ENCODE measurements at regions not wholly inside any gene's neighbourhood (a gene's known extent, or its start where the extent isn't known, plus 50 kb on each side); places are given as distances from the start of the nearest gene placed in this dataset.

DNA sequence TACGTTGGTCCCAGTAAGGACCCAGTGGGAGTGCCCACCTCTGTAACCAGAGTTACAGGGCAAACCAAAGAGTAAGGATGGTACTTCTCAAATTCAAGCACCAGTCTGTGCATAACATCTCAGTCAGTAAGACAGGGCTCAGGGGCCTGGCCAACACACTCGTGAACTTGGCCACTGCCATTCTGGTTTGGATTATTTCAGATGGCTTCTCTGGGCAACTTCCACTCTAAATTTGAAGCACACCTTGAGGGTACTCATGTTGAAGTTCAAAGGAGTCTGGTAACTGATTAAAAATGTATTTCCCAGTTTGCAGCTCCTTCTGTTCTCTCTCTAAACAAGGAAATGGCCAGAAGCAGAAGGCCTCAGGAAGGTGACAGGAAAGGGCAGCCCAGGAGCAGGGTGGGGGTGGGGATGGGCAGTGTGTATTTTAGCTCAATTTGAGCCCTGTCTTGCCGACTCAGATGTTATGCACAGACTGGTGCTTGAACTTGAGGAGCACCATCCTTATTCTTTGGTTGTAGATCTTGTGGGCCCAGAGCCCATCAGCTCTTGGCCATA, 107.3 kb upstream of the GLI3 start:
- Histone ChIP-seq H3K36me3 (ENCODE audit: control insufficient read depth, insufficient read depth, low read length) (no peaks in the 10 kb centered on the region), H3K27ac (ENCODE audit: insufficient read depth, low read length, poor library complexity, severe bottlenecking) (no peak overlapping the region), H3K27me3 (ENCODE audit: control insufficient read depth, insufficient read depth, low read length) (no peaks in the 10 kb centered on the region), H3K9me3 (ENCODE audit: control insufficient read depth in 2 of 2, low read length in 2 of 2) (no peaks in the 10 kb centered on the region), H3K4me3 (ENCODE audit: low read depth, low read length) (no peak overlapping the region), H3K4me1 (ENCODE audit: control insufficient read depth, insufficient read depth, low read length, poor library complexity, severe bottlenecking) (no peaks in the 10 kb centered on the region)
- no peaks in the 10 kb centered on the region for H3K4me1 Mint-ChIP-seq
- H3K36me3 Mint-ChIP-seq, result no peaks in the 10 kb centered on the region
- DNase-seq, result no peak
- H3K27ac Mint-ChIP-seq, result no peak overlapping the region
- peaks cover 0 to 2% (median 0%) of the 10 kb centered on the region in 7 donors for H3K9me3 Mint-ChIP-seq
- H3K4me3 Mint-ChIP-seq, result no peak overlapping the region
- ATAC-seq (ENCODE audit: low read depth in 2 of 2), result no peak
- no peaks in the 10 kb centered on the region for H3K27me3 Mint-ChIP-seq

DNA sequence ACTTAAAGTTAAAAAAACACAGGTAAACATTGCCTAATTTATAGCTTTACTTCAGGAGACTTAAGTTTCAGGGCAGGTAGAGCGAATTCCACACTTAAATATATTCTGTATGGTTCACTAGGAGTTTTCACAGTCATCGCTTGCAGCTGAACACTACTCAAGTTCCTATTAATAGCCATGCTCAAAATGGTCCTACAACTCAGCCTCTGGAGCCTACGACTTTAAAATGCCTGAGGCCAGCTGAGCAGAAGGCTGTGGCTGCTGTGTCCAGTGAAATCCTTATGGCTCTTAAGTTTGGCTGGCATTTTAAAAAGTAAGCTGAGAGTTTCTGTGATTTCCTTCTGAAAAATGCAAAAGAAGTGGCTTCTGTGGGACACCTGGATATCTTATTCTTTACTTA, 105.4 kb upstream of the GLI3 start:
- H3K9me3 ChIP-seq (ENCODE audit: control insufficient read depth in 2 of 2, low read length in 2 of 2), result no peaks in the 10 kb centered on the region
- Mint-ChIP-seq H3K27me3 (no peaks in the 10 kb centered on the region), H3K9me3 (peaks cover 0 to 4% (median 0%) of the 10 kb centered on the region in 7 donors), H3K4me3 (no peak overlapping the region), H3K4me1 (no peaks in the 10 kb centered on the region), H3K36me3 (no peaks in the 10 kb centered on the region), H3K27ac (no peak overlapping the region)
- ATAC-seq (ENCODE audit: low read depth in 2 of 2) (no peak), DNase-seq (no peak)
- no peak overlapping the region for H3K4me3 ChIP-seq (ENCODE audit: low read depth, low read length)
- H3K4me1 ChIP-seq (ENCODE audit: control insufficient read depth, insufficient read depth, low read length, poor library complexity, severe bottlenecking), result no peaks in the 10 kb centered on the region
- no peaks in the 10 kb centered on the region for H3K36me3 ChIP-seq (ENCODE audit: control insufficient read depth, insufficient read depth, low read length)
- no peaks in the 10 kb centered on the region for H3K27me3 ChIP-seq (ENCODE audit: control insufficient read depth, insufficient read depth, low read length)
- no peak overlapping the region for H3K27ac ChIP-seq (ENCODE audit: insufficient read depth, low read length, poor library complexity, severe bottlenecking)

- no peaks in the 10 kb centered on the region for H3K4me1 ChIP-seq (ENCODE audit: control insufficient read depth, insufficient read depth, low read length, poor library complexity, severe bottlenecking)
- no peaks in the 10 kb centered on the region for H3K36me3 ChIP-seq (ENCODE audit: control insufficient read depth, insufficient read depth, low read length)
- H3K27me3 Mint-ChIP-seq, result no peaks in the 10 kb centered on the region
- H3K4me3 ChIP-seq (ENCODE audit: low read depth, low read length), result no peak overlapping the region
- H3K9me3 ChIP-seq (ENCODE audit: control insufficient read depth in 2 of 2, low read length in 2 of 2), result no peaks in the 10 kb centered on the region
- H3K4me1 Mint-ChIP-seq, result no peaks in the 10 kb centered on the region
- H3K4me3 Mint-ChIP-seq, result no peak overlapping the region
- peaks cover 0 to 4% (median 0%) of the 10 kb centered on the region in 7 donors for H3K9me3 Mint-ChIP-seq
- ATAC-seq (ENCODE audit: low read depth in 2 of 2) (no peak), DNase-seq (no peak)
- H3K36me3 Mint-ChIP-seq, result no peaks in the 10 kb centered on the region
- H3K27ac Mint-ChIP-seq, result no peak overlapping the region
- H3K27me3 ChIP-seq (ENCODE audit: control insufficient read depth, insufficient read depth, low read length), result no peaks in the 10 kb centered on the region
- H3K27ac ChIP-seq (ENCODE audit: insufficient read depth, low read length, poor library complexity, severe bottlenecking), result no peak overlapping the region
These were observed 103.4 kb upstream of the GLI3 start for GRCh38 chr7:42340436-42340835.

- no peak overlapping the region for H3K4me3 Mint-ChIP-seq
- Histone ChIP-seq H3K9me3 (ENCODE audit: control insufficient read depth in 2 of 2, low read length in 2 of 2) (no peaks in the 10 kb centered on the region), H3K36me3 (ENCODE audit: control insufficient read depth, insufficient read depth, low read length) (no peaks in the 10 kb centered on the region), H3K27me3 (ENCODE audit: control insufficient read depth, insufficient read depth, low read length) (no peaks in the 10 kb centered on the region), H3K4me1 (ENCODE audit: control insufficient read depth, insufficient read depth, low read length, poor library complexity, severe bottlenecking) (no peaks in the 10 kb centered on the region), H3K4me3 (ENCODE audit: low read depth, low read length) (no peak overlapping the region), H3K27ac (ENCODE audit: insufficient read depth, low read length, poor library complexity, severe bottlenecking) (no peak overlapping the region)
- H3K27me3 Mint-ChIP-seq, result no peaks in the 10 kb centered on the region
- DNase-seq (no peak), ATAC-seq (ENCODE audit: low read depth in 2 of 2) (no peak)
- no peaks in the 10 kb centered on the region for H3K4me1 Mint-ChIP-seq
- H3K27ac Mint-ChIP-seq, result no peak overlapping the region
- no peaks in the 10 kb centered on the region for H3K36me3 Mint-ChIP-seq
- H3K9me3 Mint-ChIP-seq, result peaks cover 0 to 4% (median 2%) of the 10 kb centered on the region in 7 donors
These were observed 102.0 kb upstream of the GLI3 start for GRCh38 chr7:42338916-42339540.

DNA sequence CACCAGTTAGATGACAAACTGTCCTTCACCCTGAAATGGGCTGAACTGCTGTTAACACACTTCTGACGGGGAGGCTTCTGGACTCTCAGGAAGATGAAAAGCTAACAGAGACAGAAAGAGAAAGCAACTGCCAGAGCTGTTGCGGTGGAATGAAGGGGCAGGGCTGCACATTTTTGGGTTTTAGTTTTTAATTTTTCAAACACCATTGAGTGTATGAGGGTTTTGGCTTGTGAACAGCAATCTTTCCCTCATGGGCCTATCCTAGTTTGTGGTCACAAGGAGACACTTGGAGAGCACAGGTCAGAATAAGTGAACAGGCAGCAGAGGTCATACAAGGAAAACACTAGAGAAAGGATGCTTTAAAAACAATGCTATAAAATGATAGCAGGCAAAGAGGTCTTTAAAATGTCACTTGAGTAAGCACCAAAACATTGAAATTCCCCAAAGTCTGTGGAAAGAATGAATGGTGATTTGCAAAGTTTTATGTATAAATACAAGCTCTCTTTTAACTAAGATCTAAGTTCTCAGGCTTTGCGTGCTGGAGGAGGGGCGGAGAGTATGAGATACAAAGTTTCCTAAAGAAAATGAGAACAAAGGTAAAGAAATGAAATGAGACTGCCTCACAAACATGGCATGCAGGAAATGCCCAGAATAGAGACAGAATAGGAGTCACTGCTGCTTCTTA, 101.4 kb upstream of the GLI3 start:
- H3K27ac Mint-ChIP-seq, result no peak overlapping the region
- no peak overlapping the region for H3K27ac ChIP-seq (ENCODE audit: insufficient read depth, low read length, poor library complexity, severe bottlenecking)
- ATAC-seq (ENCODE audit: low read depth in 2 of 2), result no peak

GRCh38 chr7:42337225-42337905, 100.4 kb upstream of the GLI3 start:
- H3K27ac ChIP-seq (ENCODE audit: insufficient read depth, low read length, poor library complexity, severe bottlenecking), result no peak overlapping the region
- H3K4me3 Mint-ChIP-seq, result no peak overlapping the region
- no peaks in the 10 kb centered on the region for H3K4me1 ChIP-seq (ENCODE audit: control insufficient read depth, insufficient read depth, low read length, poor library complexity, severe bottlenecking)
- H3K9me3 ChIP-seq (ENCODE audit: control insufficient read depth in 2 of 2, low read length in 2 of 2), result peaks cover 4 to 5% of the 10 kb centered on the region in 2 experiments
- no peak overlapping the region for H3K27ac Mint-ChIP-seq
- no peak overlapping the region for H3K4me3 ChIP-seq (ENCODE audit: low read depth, low read length)
- H3K27me3 ChIP-seq (ENCODE audit: control insufficient read depth, insufficient read depth, low read length), result no peaks in the 10 kb centered on the region
- H3K27me3 Mint-ChIP-seq, result no peaks in the 10 kb centered on the region
- H3K9me3 Mint-ChIP-seq, result peaks cover 0 to 13% (median 4%) of the 10 kb centered on the region in 7 donors
- H3K4me1 Mint-ChIP-seq, result no peaks in the 10 kb centered on the region
- ATAC-seq (ENCODE audit: low read depth in 2 of 2), result no peak
- H3K36me3 Mint-ChIP-seq, result no peaks in the 10 kb centered on the region
- no peak for DNase-seq
- H3K36me3 ChIP-seq (ENCODE audit: control insufficient read depth, insufficient read depth, low read length), result no peaks in the 10 kb centered on the region

More for the DNA sequence above, 101.4 kb upstream of the GLI3 start:
- H3K36me3 Mint-ChIP-seq, result no peaks in the 10 kb centered on the region
- peaks cover 0 to 6% (median 2%) of the 10 kb centered on the region in 7 donors for H3K9me3 Mint-ChIP-seq
- no peak for DNase-seq
- H3K27me3 Mint-ChIP-seq, result no peaks in the 10 kb centered on the region
- H3K4me3 Mint-ChIP-seq, result no peak overlapping the region
- Histone ChIP-seq H3K27me3 (ENCODE audit: control insufficient read depth, insufficient read depth, low read length) (no peaks in the 10 kb centered on the region), H3K9me3 (ENCODE audit: control insufficient read depth in 2 of 2, low read length in 2 of 2) (no peaks in the 10 kb centered on the region), H3K36me3 (ENCODE audit: control insufficient read depth, insufficient read depth, low read length) (no peaks in the 10 kb centered on the region), H3K4me3 (ENCODE audit: low read depth, low read length) (no peak overlapping the region), H3K4me1 (ENCODE audit: control insufficient read depth, insufficient read depth, low read length, poor library complexity, severe bottlenecking) (no peaks in the 10 kb centered on the region)
- no peaks in the 10 kb centered on the region for H3K4me1 Mint-ChIP-seq

- H3K9me3 Mint-ChIP-seq, result peaks cover 0 to 22% (median 4%) of the 10 kb centered on the region in 7 donors
- no peaks in the 10 kb centered on the region for H3K4me1 Mint-ChIP-seq
- H3K27me3 ChIP-seq (ENCODE audit: control insufficient read depth, insufficient read depth, low read length), result no peaks in the 10 kb centered on the region
- DNase-seq (no peak), ATAC-seq (ENCODE audit: low read depth in 2 of 2) (no peak)
- no peak overlapping the region for H3K4me3 ChIP-seq (ENCODE audit: low read depth, low read length)
- no peaks in the 10 kb centered on the region for H3K36me3 Mint-ChIP-seq
- H3K27ac ChIP-seq (ENCODE audit: insufficient read depth, low read length, poor library complexity, severe bottlenecking), result no peak overlapping the region
- no peak overlapping the region for H3K4me3 Mint-ChIP-seq
- no peaks in the 10 kb centered on the region for H3K27me3 Mint-ChIP-seq
- no peaks in the 10 kb centered on the region for H3K36me3 ChIP-seq (ENCODE audit: control insufficient read depth, insufficient read depth, low read length)
- peaks cover 4 to 5% of the 10 kb centered on the region in 2 experiments for H3K9me3 ChIP-seq (ENCODE audit: control insufficient read depth in 2 of 2, low read length in 2 of 2)
- H3K27ac Mint-ChIP-seq, result no peak overlapping the region
- H3K4me1 ChIP-seq (ENCODE audit: control insufficient read depth, insufficient read depth, low read length, poor library complexity, severe bottlenecking), result no peaks in the 10 kb centered on the region
These were observed 95.7 kb upstream of the GLI3 start for GRCh38 chr7:42332605-42333222.

All from CD4-positive, CD25-positive, alpha-beta regulatory T cell (primary cell).